ENCODE measurements at regions not wholly inside any gene's neighbourhood (a gene's known extent, or its start where the extent isn't known, plus 50 kb on each side); places are given as distances from the start of the nearest gene placed in this dataset.

GRCh38 chr4:36502350-36502749 lies 220.9 kb downstream of the DTHD1 start:
- no peak for TF ChIP-seq CTCF (IDR thresholded peaks at IDR 0.05; ENCODE audit: poor library complexity)
- no peak for TF ChIP-seq EZH2 (IDR thresholded peaks at IDR 0.05; ENCODE audit: borderline replicate concordance)
- no peak for TF ChIP-seq EZH2phosphoT487 (IDR thresholded peaks at IDR 0.05; ENCODE audit: low read depth, severe bottlenecking, unreplicated experiment)
- H3K4me1 ChIP-seq (ENCODE audit: insufficient read depth): no peaks in the 10 kb centered on the region
- no peak overlapping the region for H3K4me2 ChIP-seq
- H3K36me3 ChIP-seq (replicated peaks; ENCODE audit: insufficient read depth, low read depth): no peaks in the 10 kb centered on the region
- H2AFZ ChIP-seq: no peak overlapping the region
- H3K79me2 ChIP-seq: no peaks in the 10 kb centered on the region
- no peaks in the 10 kb centered on the region for H3K27me3 ChIP-seq
- no peak for DNase-seq (ENCODE audit: low spot score)
- no peaks in the 10 kb centered on the region for H3K9me2 ChIP-seq (replicated peaks; ENCODE audit: insufficient read depth)
- no peaks in the 10 kb centered on the region for H4K20me1 ChIP-seq (ENCODE audit: insufficient read depth, poor library complexity, severe bottlenecking)
- no peak overlapping the region for H3K27ac ChIP-seq
- H3K4me3 ChIP-seq: no peak overlapping the region
- no peaks in the 10 kb centered on the region for H3K9me3 ChIP-seq (ENCODE audit: low read depth)

DNA sequence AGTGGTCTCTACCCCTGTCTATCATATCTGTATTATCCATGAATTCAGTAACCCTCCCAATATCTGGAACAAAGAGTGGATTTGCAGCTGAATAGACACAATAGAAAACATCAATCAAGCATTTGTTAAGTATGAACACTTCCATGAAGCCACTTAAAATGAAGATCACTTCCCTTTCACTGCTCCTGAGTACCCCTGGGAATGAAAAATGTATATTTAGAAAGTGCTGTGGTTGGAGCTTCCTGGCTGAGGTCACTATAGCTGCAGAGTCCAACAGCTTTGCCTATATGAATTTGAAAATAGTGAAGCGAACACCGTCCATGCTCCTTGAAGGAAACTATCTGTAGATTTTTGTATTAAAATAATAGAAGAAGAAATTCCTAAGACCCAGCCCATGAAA lies 227.0 kb downstream of the DTHD1 start:
- H3K9me3 ChIP-seq (ENCODE audit: low read depth): no peaks in the 10 kb centered on the region
- 95% methylated on average over 2 of the region's 2 CpGs for WGBS (ENCODE audit: low lambda C conversion rate, missing lambda C conversion rate)

DNA sequence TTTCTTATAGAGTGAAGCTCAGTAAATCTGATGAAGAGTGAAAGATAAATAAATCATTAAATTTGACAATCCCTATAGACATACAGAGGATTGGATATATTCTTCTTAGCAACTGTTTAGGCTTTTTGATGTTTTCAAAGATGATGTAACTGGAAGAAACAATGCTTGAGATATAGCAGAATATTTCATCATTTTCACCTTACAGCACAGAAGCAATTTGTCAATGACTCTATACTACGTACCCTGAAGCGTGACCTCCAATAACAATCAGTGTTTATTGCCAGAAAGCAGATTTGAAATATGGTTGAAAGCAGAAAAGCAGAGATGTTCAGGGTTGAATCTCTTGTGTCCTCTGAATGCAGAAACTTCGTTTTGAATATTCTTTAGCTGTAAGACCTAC lies 228.4 kb downstream of the DTHD1 start:
- Histone ChIP-seq H3K36me3 (replicated peaks; ENCODE audit: insufficient read depth, low read depth) (no peaks in the 10 kb centered on the region), H3K9me2 (replicated peaks; ENCODE audit: insufficient read depth) (no peaks in the 10 kb centered on the region), H4K20me1 (ENCODE audit: insufficient read depth, poor library complexity, severe bottlenecking) (no peaks in the 10 kb centered on the region), H3K79me2 (no peaks in the 10 kb centered on the region), H3K27me3 (no peaks in the 10 kb centered on the region), H3K9me3 (ENCODE audit: low read depth) (no peaks in the 10 kb centered on the region), H3K27ac (no peak overlapping the region), H3K4me3 (no peak overlapping the region), H3K4me1 (ENCODE audit: insufficient read depth) (no peaks in the 10 kb centered on the region), H3K4me2 (no peak overlapping the region), H2AFZ (no peak overlapping the region)
- 83% methylated on average over 3 of the region's 3 CpGs for WGBS (ENCODE audit: low lambda C conversion rate, missing lambda C conversion rate)
- DNase-seq (ENCODE audit: low spot score): no peak
- TF ChIP-seq CTCF (IDR thresholded peaks at IDR 0.05; ENCODE audit: poor library complexity) (no peak), EZH2phosphoT487 (IDR thresholded peaks at IDR 0.05; ENCODE audit: low read depth, severe bottlenecking, unreplicated experiment) (no peak), EZH2 (IDR thresholded peaks at IDR 0.05; ENCODE audit: borderline replicate concordance) (no peak)

More for the DNA sequence above, 227.0 kb downstream of the DTHD1 start:
- Histone ChIP-seq H3K27ac (no peak overlapping the region), H3K36me3 (replicated peaks; ENCODE audit: insufficient read depth, low read depth) (no peaks in the 10 kb centered on the region), H3K4me1 (ENCODE audit: insufficient read depth) (no peaks in the 10 kb centered on the region), H3K4me2 (no peak overlapping the region), H3K79me2 (no peaks in the 10 kb centered on the region), H3K27me3 (no peaks in the 10 kb centered on the region), H3K9me2 (replicated peaks; ENCODE audit: insufficient read depth) (no peaks in the 10 kb centered on the region), H3K4me3 (no peak overlapping the region), H4K20me1 (ENCODE audit: insufficient read depth, poor library complexity, severe bottlenecking) (no peaks in the 10 kb centered on the region), H2AFZ (no peak overlapping the region)
- TF ChIP-seq CTCF (IDR thresholded peaks at IDR 0.05; ENCODE audit: poor library complexity): no peak
- TF ChIP-seq EZH2 (IDR thresholded peaks at IDR 0.05; ENCODE audit: borderline replicate concordance): no peak
- no peak for TF ChIP-seq EZH2phosphoT487 (IDR thresholded peaks at IDR 0.05; ENCODE audit: low read depth, severe bottlenecking, unreplicated experiment)
- no peak for DNase-seq (ENCODE audit: low spot score)

- no peaks in the 10 kb centered on the region for H3K9me2 ChIP-seq (replicated peaks; ENCODE audit: insufficient read depth)
- H3K4me2 ChIP-seq: no peak overlapping the region
- no peaks in the 10 kb centered on the region for H3K36me3 ChIP-seq (replicated peaks; ENCODE audit: insufficient read depth, low read depth)
- no peaks in the 10 kb centered on the region for H3K4me1 ChIP-seq (ENCODE audit: insufficient read depth)
- H2AFZ ChIP-seq: no peak overlapping the region
- no peaks in the 10 kb centered on the region for H3K79me2 ChIP-seq
- no peaks in the 10 kb centered on the region for H3K27me3 ChIP-seq
- no peaks in the 10 kb centered on the region for H4K20me1 ChIP-seq (ENCODE audit: insufficient read depth, poor library complexity, severe bottlenecking)
- H3K4me3 ChIP-seq: no peak overlapping the region
- no peak overlapping the region for H3K27ac ChIP-seq
- no peak for DNase-seq (ENCODE audit: low spot score)
- no peak for TF ChIP-seq CTCF (IDR thresholded peaks at IDR 0.05; ENCODE audit: poor library complexity)
- TF ChIP-seq EZH2phosphoT487 (IDR thresholded peaks at IDR 0.05; ENCODE audit: low read depth, severe bottlenecking, unreplicated experiment): no peak
- no peak for TF ChIP-seq EZH2 (IDR thresholded peaks at IDR 0.05; ENCODE audit: borderline replicate concordance)
- no peaks in the 10 kb centered on the region for H3K9me3 ChIP-seq (ENCODE audit: low read depth)
- WGBS (ENCODE audit: low lambda C conversion rate, missing lambda C conversion rate): 88% methylated on average over 1 of the region's 1 CpG
Measured at GRCh38 chr4:36511785-36512184, 230.4 kb downstream of the DTHD1 start.

Measured in hepatocyte (in vitro differentiated cells).